A673 (cell line): ENCODE measurements at regions not wholly inside any gene's neighbourhood (a gene's known extent, or its start where the extent isn't known, plus 50 kb on each side); places are given as distances from the start of the nearest gene placed in this dataset.
"Not testable (repeated sequence)": the region's sequence is repeated elsewhere in the genome, so short reads cannot be mapped to it uniquely, and the experiment has no call there.

Experiments
- BruUV-seq: library from RNA; stranded (reverse); fragments of 400-500 nt; replicated peaks from 2 replicates; lab custom pipeline; 2021; lab: Mats Ljungman, UMichigan
- CTCF ChIA-PET: fragments of 300-600 bp; sonication (Branson Sonifier 250); formaldehyde crosslinking; loops from one replicate; lab custom pipeline; 2022; ENCODE audit warnings: antibody characterized with exemption; lab: Charles Lee
- POLR2A ChIA-PET: fragments of 300-600 bp; sonication (Branson Sonifier 250); formaldehyde crosslinking; loops from one replicate; lab custom pipeline; 2022; ENCODE audit warnings: antibody characterized with exemption; ENCODE audit not compliant: low non-redundant PET; lab: Charles Lee
- DNase-seq: peaks from one replicate; pipeline ENCODE4 v3.0.0-alpha.2; 2015; ENCODE audit warnings: low spot score
- H3K27ac ChIP-seq: fragments of 200-600 bp; sonication (generic); 2 replicates; pipeline ENCODE4 v1.5.1; 2016; ENCODE audit warnings: mixed run types, low read depth, mild to moderate bottlenecking, mixed read lengths, antibody characterized with exemption, low read length; ENCODE audit not compliant: poor library complexity, severe bottlenecking
- H3K27me3 ChIP-seq: fragments of 200-600 bp; sonication (generic); replicated peaks from 2 replicates; pipeline ENCODE4 v1.6.1; 2017; ENCODE audit warnings: mixed run types, low read depth, mild to moderate bottlenecking, mixed read lengths, antibody characterized with exemption, low read length; ENCODE audit not compliant: insufficient read depth, poor library complexity
- H3K36me3 ChIP-seq: fragments of 200-600 bp; sonication (generic); 2 replicates; pipeline ENCODE4 v1.6.1; 2016; ENCODE audit warnings: mixed run types, mild to moderate bottlenecking, mixed read lengths, antibody characterized with exemption, low read length; ENCODE audit not compliant: insufficient read depth, poor library complexity, severe bottlenecking
- H3K4me1 ChIP-seq: fragments of 200-600 bp; sonication (generic); 2 replicates; pipeline ENCODE4 v1.6.1; 2017; ENCODE audit warnings: mixed run types, mild to moderate bottlenecking, mixed read lengths, antibody characterized with exemption, low read length; ENCODE audit not compliant: insufficient read depth, poor library complexity, severe bottlenecking
- H3K4me3 ChIP-seq: fragments of 200-600 bp; sonication (generic); 2 replicates; pipeline ENCODE4 v1.5.1; 2016; ENCODE audit warnings: low read depth, mixed run types, mild to moderate bottlenecking, mixed read lengths, low read length; ENCODE audit not compliant: poor library complexity, severe bottlenecking
- H3K9me3 ChIP-seq: fragments of 200-600 bp; sonication (generic); 2 replicates; pipeline ENCODE4 v1.6.1; 2016; ENCODE audit warnings: mixed run types, low read depth, mild to moderate bottlenecking, mixed read lengths, antibody characterized with exemption, low read length; ENCODE audit not compliant: poor library complexity, severe bottlenecking
- CTCF ChIP-seq: fragments of 300-800, 200-600 bp; sonication (generic); conservative IDR thresholded peaks from 2 replicates; pipeline ENCODE4 v1.5.1; 2017; ENCODE audit warnings: low read depth, mild to moderate bottlenecking, antibody characterized with exemption, low read length, moderate library complexity, mixed read lengths
- EZH2 ChIP-seq: fragments of 200-600 bp; sonication (generic); IDR thresholded peaks from 2 replicates; pipeline ENCODE4 v1.6.1; 2017; ENCODE audit warnings: borderline replicate concordance, low read depth, mild to moderate bottlenecking, mixed read lengths, antibody characterized with exemption, low read length; ENCODE audit not compliant: poor library complexity, severe bottlenecking
- intact Hi-C: fragments of 100-400 bp; cut with micrococcal nuclease; formaldehyde crosslinking; loops from one replicate; pipeline ENCODE4 v1.10.0; 2022; ENCODE audit not compliant: unreplicated experiment

- Histone ChIP-seq H3K4me1 (no peaks in the 10 kb centered on the region), H3K9me3 (no peaks in the 10 kb centered on the region), H3K4me3 (no peak overlapping the region), H3K36me3 (no peaks in the 10 kb centered on the region), H3K27ac (no peak overlapping the region), H3K27me3 (no peaks in the 10 kb centered on the region)
- CTCF ChIA-PET = no interaction called here
- TF ChIP-seq EZH2 = no peak
- no peak for TF ChIP-seq CTCF
- intact Hi-C loops = no loop called here
- POLR2A ChIA-PET = no interaction called here
- DNase-seq = no peak
- no TSS peak for BruUV-seq
Observed at GRCh38 chr10:109308971-109309370, 614.3 kb downstream of the XPNPEP1 start.

GRCh38 chr10:109307102-109307501 lies 616.2 kb downstream of the XPNPEP1 start:
- intact Hi-C loops, BruUV-seq: not testable (repeated sequence)

GRCh38 chr10:109306698-109307097 lies 616.6 kb downstream of the XPNPEP1 start:
- H3K4me1 ChIP-seq = no peaks in the 10 kb centered on the region
- CTCF ChIA-PET = no interaction called here

More at GRCh38 chr10:109307102-109307501, 616.2 kb downstream of the XPNPEP1 start:
- CTCF ChIA-PET, DNase-seq, H3K9me3 ChIP-seq, H3K4me3 ChIP-seq, H3K27ac ChIP-seq, H3K36me3 ChIP-seq, H3K27me3 ChIP-seq, H3K4me1 ChIP-seq: not testable (repeated sequence)
- POLR2A ChIA-PET = interaction anchor here (0.8 kb wide), 1 partner anchor 75 kb away, joined by 4 read pairs; no protein-coding TSS in a partner anchor

More at GRCh38 chr10:109306698-109307097, 616.6 kb downstream of the XPNPEP1 start:
- TF ChIP-seq CTCF (no peak), EZH2 (no peak)
- no peaks in the 10 kb centered on the region for H3K36me3 ChIP-seq
- DNase-seq = no peak
- no peaks in the 10 kb centered on the region for H3K27me3 ChIP-seq
- intact Hi-C loops = no loop called here
- H3K4me3 ChIP-seq = no peak overlapping the region
- POLR2A ChIA-PET = interaction anchor here (0.8 kb wide), 1 partner anchor 74 kb away, joined by 4 read pairs; no protein-coding TSS in a partner anchor
- no peaks in the 10 kb centered on the region for H3K9me3 ChIP-seq
- BruUV-seq = no TSS peak
- H3K27ac ChIP-seq = no peak overlapping the region
